Sciatic nerve (tissue), 2 donors: ENCODE measurements at regions not wholly inside any gene's neighbourhood (a gene's known extent, or its start where the extent isn't known, plus 50 kb on each side); places are given as distances from the start of the nearest gene placed in this dataset.
"Not testable (repeated sequence)": the region's sequence is repeated elsewhere in the genome, so short reads cannot be mapped to it uniquely, and the experiment has no call there.

Experiments used
- ATAC-seq: fragments of 200-7000 bp; cut with Tn5 transposase; one replicate; pipeline ENCODE4 v1.9.1; 2020; ENCODE audit warnings: mild to moderate bottlenecking, moderate library complexity
- DNase-seq: peaks from one replicate; pipeline ENCODE4 v3.0.0-alpha.2; 2020; ENCODE audit warnings: low spot score
- intact Hi-C: fragments of 100-400 bp; cut with DNase I; formaldehyde crosslinking; loops from one replicate; pipeline ENCODE4 v1.14.2; 2022
- donor health status: DM: no; HTN: no; CAD: no.
- donor health status: DM: no; HTN: no; CAD: no.

DNA sequence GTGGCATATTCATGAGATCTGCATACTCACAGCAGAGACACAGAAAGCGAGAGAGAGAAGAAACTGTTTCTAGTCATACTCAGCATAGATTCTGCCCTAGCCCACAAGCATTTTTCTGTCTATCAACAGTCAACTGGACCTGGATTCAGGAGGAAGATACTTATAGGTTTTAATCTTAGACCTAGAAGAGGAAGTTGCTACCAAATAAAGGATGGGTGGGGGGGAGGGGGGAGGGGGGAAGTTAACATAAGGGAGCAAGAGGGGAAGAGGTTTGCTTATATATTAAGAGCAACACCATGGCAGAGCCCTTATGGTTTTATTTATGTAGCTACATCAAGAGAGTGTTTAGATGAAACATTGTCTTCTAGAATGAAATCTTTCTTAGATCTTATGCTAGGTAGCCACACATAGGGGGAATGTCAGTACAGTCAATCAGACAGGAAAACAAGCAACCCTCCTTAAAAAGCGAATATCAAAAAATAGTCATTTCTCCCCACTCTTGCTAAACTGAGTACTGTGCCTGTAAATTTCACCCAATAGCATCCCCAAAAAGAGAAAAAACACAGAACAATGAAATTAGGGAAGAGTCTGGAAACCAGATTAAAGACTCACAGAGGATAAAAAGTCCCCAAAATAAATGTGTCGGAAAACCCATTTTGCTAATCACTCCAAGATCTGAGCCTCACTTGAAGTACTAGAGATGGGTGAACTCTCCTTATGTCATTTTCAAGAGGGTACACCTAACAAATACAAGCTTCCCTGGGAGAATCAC lies 192.7 kb upstream of the NR4A3 start:
- no peak for DNase-seq
- intact Hi-C loops, result no loop called here
- no peak for ATAC-seq

DNA sequence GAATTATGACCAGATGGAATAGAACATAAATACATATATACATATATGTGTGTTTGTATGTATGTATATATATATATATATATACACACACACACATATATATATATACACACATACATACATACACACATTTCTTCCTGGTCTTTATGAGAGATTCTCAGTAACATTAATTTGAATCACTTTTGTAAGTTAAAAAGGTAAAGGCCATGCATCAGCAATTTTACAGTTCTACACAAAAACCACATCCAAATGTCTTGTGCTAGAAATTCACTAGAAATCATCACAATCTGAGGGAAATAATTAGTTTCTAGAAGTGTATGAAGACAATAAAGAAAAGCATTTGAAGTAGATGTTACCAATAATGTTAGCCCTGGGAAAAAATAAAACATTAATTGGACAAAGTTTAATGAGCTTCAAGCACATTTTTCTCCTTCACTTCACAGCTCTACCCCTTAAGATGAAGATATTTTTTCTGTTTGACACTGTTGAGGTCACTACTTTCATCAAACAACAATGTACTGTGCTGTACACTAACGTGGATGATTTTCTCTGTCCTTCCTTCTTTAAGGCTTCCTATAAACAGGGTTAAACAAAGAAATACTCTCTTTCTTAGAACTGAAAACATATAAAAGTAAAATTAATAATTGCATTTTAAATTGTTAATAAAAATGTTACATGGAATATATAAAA lies 189.2 kb upstream of the NR4A3 start:
- ATAC-seq (no peak), DNase-seq (no peak)
- intact Hi-C loops, result no loop called here

DNA sequence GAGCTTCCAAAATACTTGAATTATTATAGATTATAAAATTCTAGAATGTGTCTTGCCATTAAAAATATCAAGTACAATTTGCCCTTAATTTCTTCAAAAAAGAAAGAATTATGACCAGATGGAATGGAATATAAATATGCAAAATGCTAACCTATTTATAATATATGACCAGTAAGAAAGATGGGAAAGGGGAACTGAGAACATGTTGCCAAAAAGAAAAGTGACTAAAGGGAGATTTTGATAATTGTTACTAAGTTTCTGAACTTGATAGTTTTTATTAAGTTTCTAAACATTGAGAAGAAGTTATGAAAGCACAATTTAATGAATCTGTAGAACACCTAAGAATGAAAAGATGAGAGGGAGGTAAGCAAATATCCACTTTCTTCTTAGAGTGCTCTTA lies 188.4 kb upstream of the NR4A3 start:
- intact Hi-C loops, result no loop called here
- no peak for DNase-seq
- no peak for ATAC-seq

DNA sequence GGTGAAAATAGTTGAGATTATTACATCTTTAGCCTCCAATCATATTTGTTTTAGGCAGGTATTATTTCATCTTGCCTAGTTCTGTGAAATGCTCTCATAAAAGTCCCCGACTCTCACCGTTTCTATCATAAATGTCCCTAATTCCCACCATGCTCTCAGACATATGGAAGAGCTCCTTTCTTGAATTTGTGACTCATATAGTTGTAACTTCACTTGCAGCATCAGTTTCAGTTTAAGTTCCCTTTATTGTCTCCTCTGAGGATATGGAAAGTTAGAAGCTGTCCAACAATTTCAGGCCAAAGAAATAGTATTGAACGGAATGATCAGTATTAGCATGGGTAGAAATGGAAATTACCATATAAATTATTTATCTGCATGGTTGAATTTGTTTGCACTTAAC lies 187.5 kb upstream of the NR4A3 start:
- intact Hi-C loops, result no loop called here
- no peak for DNase-seq
- ATAC-seq, result no peak

DNA sequence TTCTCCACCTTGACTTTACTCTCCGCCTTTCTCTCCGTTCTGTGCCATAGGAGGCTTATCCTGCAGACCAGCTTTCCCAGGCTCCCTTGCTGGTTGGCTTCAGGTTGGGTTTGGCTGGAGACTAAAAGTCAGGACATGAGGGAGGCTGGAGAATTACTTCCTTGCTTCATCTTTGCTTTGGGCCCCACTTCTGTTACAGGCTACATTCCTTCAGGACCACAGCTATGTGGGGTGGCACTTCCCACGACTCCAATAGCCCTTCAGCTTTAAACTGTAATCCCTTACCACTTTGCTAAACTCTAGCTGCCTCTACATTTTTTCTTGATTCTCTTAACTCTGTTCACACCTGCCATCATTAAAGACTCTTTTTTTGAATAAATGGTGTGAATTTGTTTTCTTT lies 186.7 kb upstream of the NR4A3 start:
- ATAC-seq (no peak), DNase-seq (no peak)
- intact Hi-C loops, result no loop called here

DNA sequence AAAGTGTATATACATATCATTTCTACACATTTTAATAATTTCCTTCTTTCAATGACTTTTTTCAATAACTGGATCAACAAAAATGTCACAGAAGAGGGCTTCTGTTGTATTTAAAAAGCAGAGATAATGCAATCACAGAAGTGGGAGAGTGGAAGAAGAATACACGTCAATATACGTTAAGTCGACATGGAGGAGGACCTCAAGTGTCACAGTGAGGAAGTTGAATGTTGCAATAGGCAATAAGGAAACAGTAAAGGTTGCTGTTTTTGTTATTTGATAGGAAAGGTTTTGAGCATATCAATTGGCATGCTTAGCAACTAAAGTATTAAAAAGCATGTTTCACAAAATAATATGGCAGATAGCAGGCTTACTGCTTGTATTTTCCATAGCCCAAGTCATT lies 184.0 kb upstream of the NR4A3 start:
- no peak for ATAC-seq
- intact Hi-C loops, result no loop called here
- no peak for DNase-seq

DNA sequence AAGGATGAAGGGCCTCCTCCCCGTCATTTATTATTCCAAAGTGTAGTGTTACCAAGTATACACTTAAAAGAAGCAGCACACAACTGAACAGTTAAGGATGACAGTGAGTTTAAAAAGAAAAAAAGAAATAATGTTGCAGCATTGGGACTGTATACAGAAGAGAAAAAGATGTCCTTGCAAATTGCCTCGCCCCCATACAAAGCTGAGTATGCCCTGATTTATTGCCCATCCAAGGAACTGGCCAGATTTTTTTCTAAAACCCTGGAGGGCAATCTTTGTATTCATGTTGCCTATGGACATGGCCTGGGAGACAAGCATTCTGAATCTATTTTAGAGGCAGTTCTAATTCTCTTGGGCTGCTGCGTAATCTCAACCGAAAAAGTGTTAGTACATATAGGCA lies 182.7 kb upstream of the NR4A3 start:
- ATAC-seq (no peak), DNase-seq (no peak)
- intact Hi-C loops, result no loop called here

DNA sequence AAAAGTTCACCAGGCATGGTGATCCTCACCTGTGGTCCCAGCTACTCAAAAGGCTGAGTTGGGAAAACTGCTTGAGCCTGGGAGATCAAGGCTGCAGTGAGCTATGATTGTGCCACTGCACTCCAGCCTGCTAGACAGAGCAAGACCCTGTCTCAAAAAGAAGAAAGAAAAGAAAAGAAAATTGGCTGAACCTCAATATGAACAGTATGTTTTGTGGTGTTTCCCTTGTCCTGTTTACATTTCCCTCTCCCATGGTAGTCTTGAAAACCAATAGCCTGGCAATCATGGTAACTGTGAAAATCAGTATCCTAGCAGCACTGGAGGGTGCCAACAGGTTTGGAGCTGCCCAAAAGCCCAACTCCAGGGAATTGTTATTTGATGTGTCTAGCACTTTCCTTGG lies 174.1 kb upstream of the NR4A3 start:
- ATAC-seq, result no peak
- DNase-seq, result no peak
- intact Hi-C loops, result no loop called here

DNA sequence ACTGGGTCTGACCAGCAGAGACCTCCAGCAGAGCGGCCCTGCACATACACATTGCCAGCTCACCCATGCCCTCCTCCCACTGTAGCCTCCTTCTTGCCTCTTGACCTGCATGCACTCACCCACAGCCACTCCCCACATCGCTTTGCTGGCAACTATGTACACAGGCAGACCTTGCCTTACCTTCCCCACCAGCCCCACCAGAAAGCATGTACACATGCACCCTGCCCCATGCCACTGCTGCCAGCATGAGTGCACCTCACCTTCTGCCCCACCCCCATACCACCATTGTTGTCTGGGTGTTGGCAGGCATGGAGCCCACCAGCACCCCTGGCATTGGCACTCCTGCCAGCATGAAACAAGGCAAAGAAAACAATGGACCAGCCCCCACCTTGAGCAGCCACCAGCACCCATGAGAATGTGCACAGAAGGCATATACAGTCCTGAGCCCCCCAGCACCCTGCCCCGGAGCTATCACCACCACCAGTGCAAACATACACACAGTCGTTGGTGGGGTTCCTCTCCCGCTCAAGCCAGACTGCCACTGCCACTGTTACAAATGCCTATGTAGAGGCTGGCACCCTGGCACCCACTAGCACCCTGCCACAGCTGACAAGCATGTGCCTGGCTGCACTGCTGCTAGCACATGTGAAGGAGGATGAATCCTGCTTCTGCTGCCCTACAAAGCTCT lies 171.4 kb upstream of the NR4A3 start:
- DNase-seq, result no peak
- intact Hi-C loops, result no loop called here
- ATAC-seq, result no peak

DNA sequence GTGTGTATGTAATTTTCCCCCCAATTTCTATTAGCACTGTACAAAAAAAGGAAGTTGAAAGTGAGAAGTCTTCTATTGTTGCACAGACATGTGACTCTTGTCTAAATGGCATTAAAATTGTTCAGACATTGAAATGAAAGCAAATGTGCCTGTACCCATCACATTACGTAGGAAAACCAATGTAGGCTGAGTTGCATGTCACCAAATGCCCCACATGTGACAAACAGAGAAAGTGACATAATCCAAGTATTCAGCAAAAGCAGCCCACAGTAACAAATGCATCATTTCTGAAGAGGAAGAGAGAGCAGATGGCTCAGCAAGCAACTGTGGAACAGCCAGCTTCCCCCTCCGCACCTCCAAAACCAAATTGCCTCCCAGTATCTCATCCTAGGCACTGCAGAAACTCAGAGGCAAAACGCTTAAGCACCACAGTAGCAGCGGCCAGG lies 161.5 kb upstream of the NR4A3 start:
- DNase-seq (no peak), ATAC-seq (peak; percentile 82)
- intact Hi-C loops, result no loop called here

DNA sequence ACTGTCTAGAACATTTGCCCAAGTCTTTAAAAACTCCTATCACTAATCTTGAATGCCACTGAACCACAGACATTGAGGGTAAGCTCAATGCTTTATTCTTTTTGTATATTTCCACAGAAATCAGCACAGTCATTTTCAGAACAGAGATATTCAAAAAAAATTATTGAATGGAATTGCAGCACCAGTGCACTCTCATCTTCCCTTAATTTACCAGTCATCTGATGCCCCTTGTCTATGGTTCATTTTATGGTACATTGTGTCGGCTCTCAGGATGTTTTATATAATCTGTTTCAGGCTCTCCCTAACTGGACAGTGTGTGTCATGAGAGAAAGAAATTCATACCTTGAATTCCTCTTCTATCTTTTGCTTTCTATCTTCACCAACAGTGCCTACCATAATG lies 158.4 kb upstream of the NR4A3 start:
- intact Hi-C loops, result no loop called here
- ATAC-seq (no peak), DNase-seq (no peak)

DNA sequence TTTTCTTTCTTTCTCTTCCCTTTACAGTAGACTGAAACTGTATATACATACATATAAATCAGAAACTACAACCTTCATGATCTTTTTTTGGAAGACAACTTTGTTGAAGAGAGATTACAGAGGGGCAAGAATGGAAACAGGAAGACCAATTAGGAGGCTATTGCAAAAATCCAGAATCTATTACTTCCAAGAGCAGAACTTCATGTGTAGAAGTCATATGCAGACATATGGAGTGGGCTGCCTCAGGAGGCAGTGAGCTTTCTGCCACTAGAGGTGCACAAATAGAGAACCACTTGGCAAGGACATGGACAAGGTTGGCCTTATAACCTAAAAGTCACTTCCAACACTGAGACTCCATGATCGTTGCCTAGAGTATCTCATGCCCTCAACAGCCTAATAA lies 157.8 kb upstream of the NR4A3 start:
- no peak for ATAC-seq
- no peak for DNase-seq
- intact Hi-C loops, result no loop called here

DNA sequence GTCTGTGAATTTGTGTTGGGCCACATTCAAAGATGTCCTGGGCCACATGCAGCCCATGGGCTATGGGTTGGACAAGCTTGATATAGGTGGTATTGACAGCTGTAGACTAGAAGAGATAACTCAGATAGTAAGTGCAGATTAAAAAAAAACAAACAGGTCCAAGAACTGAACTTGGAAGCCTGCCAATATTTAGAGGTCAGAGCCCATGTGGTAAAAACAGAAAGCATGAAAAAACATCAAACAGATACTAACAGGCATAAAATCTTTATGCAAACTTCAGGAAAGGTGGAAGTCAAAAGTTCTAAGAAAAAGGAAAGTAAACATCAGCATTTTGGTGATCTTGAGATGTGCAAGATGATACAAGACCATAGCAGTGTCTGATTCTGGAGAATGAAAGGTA lies 155.1 kb upstream of the NR4A3 start:
- ATAC-seq (no peak), DNase-seq (no peak)
- intact Hi-C loops, result no loop called here

DNA sequence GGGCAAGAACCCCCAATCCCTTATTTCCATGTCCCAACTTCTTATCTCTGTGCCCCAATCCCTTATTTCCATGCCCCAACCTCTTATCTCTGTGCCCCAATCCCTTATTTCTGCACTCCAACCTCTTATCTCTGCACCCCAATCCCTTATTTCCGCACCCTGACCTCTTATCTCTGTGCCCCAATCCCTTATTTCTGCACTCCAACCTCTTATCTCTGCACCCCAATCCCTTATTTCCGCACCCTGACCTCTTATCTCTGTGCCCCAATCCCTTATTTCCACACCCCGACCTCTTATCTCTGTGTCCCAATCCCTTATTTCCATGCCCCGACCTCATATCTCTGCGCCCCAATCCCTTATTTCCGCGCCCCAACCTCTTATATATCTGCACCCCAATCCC lies 150.8 kb upstream of the NR4A3 start:
- ATAC-seq, intact Hi-C loops, DNase-seq: not testable (repeated sequence)

DNA sequence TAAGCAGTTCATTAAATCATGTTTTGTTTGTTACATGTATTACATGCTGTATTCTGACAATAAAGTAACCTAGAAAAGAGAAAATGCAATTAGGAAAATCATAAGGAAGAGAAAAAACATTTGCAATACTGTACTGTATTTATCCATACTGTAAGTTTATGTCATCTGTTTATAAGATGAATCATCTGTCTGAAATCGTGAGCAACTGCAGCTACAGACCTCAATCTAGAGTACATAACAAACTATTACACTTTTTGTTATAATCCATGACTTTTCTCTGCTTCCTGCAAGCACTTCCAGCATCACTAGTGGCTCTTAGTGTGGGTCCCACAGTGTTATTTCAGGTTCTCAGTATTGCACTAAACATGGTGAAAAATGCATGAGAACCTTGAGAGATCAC lies 144.4 kb upstream of the NR4A3 start:
- intact Hi-C loops, result no loop called here
- DNase-seq, result no peak
- ATAC-seq, result no peak

DNA sequence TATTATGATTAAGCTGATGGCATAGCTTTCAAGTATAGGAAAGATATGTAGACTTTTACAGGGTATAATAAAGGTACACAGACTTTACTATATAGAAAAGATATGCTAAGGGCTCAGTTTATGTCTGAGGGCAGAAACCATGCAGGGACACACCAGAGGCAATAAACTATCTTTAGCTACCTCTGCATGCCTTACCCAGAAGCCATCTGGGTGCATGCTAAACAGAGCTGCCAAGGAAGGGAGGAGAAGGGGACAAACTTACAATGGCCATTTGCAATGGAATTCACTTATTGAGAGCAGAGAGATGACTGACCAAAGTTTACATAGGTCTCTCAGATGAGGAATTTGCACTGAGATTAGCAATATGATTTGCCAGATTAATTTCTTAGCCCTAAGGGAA lies 143.1 kb upstream of the NR4A3 start:
- intact Hi-C loops, result no loop called here
- no peak for DNase-seq
- ATAC-seq, result no peak

DNA sequence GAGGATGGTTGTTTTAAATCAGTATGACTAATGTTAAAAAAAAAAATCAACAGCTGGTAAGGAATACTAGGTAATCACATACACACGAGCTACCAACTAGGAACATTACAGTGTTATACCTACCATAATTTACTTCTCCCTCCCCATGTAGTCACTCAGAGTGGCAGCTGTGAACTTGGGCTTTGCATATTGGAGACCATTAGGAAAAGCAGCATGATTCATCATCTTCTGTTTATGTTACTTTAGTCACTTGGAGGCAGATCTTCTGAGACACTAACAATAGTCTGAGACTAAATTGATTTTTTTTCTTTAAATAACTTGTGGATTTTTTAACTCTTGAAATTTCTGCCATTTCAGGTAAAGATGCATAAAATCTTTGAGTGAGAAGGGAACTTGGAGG lies 141.5 kb upstream of the NR4A3 start:
- intact Hi-C loops, result no loop called here
- no peak for ATAC-seq
- no peak for DNase-seq

DNA sequence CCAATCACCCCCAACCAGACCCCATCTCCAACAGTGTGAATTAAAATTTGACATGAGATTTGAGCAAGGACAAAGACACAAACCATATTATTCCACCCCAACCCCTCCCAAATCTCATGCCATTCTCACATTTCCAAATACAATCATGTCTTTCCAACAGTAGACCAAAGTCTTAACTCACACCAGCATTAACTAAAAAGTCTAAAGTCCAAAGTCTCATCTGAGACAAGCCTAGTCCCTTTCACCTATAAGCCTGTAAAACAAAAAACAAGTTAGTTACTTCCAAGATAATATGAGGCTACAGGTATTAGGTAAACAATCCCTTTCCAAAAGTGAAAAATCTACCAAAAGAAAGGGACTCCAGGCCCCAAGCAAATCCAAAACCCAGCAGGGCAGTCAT lies 140.6 kb upstream of the NR4A3 start:
- no peak for ATAC-seq
- intact Hi-C loops, result no loop called here

DNA sequence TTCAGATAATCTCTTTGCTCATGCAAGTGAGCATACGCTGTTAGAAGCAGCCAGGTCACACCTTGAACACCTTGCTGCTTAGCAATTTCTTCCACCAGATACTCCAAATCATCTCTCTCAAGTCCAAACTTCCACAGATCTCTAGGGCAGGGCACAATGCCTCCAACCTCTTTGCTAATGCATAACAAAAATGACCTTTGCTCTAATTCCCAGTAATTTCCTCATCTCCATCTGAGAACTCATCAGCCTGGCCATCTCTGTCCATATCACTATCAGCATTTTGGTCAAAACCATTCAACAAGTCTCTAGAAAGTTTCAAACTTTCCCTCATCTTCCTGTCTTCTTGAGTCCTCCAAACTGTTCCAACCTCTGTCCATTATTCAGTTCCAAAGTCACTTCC lies 139.3 kb upstream of the NR4A3 start:
- intact Hi-C loops, result no loop called here
- ATAC-seq (no peak), DNase-seq (no peak)

More for the DNA sequence above, 140.6 kb upstream of the NR4A3 start:
- DNase-seq, result no peak

DNA sequence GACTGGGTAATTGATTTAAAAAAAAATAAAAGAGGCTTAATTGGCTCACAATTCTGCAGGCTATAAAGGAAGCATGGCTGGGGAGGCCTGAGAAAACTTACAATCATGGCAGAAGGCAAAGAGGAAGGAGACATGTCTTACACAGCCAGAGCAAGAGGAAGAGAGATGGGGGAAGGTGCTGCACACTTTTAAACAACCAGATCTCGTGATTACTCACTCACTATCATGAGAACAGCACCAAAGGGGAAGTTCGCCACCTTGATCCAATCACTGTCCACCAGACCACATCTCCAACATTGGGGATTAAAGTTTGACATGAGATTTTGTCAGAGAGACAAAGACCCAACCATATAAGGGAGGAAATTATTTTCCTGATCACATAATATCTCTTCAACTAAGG lies 138.8 kb upstream of the NR4A3 start:
- DNase-seq, result no peak
- intact Hi-C loops, result no loop called here
- no peak for ATAC-seq
